NT2/D1 (cell line): ENCODE measurements at regions not wholly inside any gene's neighbourhood (a gene's known extent, or its start where the extent isn't known, plus 50 kb on each side); places are given as distances from the start of the nearest gene placed in this dataset.

ENCODE experiments used
- DNase-seq: peaks from one replicate; pipeline ENCODE4 v3.0.0-alpha.2; 2011; ENCODE audit warnings: low read depth, low spot score
- H3K27me3 ChIP-seq: 2 replicates; pipeline ENCODE4 v1.6.0; 2011; ENCODE audit warnings: mild to moderate bottlenecking; ENCODE audit not compliant: insufficient read length, insufficient read depth
- H3K36me3 ChIP-seq: 2 replicates; pipeline ENCODE4 v1.6.1; 2011; ENCODE audit warnings: mild to moderate bottlenecking, low read length, mixed read lengths; ENCODE audit not compliant: insufficient read depth, insufficient read length
- H3K4me1 ChIP-seq: 2 replicates; pipeline ENCODE4 v1.5.1; 2011; ENCODE audit not compliant: insufficient read depth, insufficient read length
- H3K4me3 ChIP-seq: 2 replicates; pipeline ENCODE4 v1.5.1; 2011; ENCODE audit warnings: low read depth; ENCODE audit not compliant: insufficient read length
- H3K9ac ChIP-seq: 2 replicates; pipeline ENCODE4 v1.6.0; 2011; ENCODE audit warnings: low read depth; ENCODE audit not compliant: insufficient read length
- H3K9me3 ChIP-seq: 2 replicates; pipeline ENCODE4 v1.5.1; 2011; ENCODE audit warnings: mild to moderate bottlenecking, low read length; ENCODE audit not compliant: insufficient read depth
- SUZ12 ChIP-seq: IDR thresholded peaks from 2 replicates; pipeline ENCODE4 v1.6.1; 2011; ENCODE audit not compliant: insufficient read length, insufficient read depth; ENCODE audit errors: extremely low read depth
- YY1 ChIP-seq: IDR thresholded peaks from 2 replicates; pipeline ENCODE4 v1.6.1; 2011; ENCODE audit not compliant: insufficient read length, insufficient read depth
- ZNF274 ChIP-seq: IDR thresholded peaks from 2 replicates; pipeline ENCODE4 v1.6.1; 2011; ENCODE audit warnings: mild to moderate bottlenecking, low read depth, low read length

DNA sequence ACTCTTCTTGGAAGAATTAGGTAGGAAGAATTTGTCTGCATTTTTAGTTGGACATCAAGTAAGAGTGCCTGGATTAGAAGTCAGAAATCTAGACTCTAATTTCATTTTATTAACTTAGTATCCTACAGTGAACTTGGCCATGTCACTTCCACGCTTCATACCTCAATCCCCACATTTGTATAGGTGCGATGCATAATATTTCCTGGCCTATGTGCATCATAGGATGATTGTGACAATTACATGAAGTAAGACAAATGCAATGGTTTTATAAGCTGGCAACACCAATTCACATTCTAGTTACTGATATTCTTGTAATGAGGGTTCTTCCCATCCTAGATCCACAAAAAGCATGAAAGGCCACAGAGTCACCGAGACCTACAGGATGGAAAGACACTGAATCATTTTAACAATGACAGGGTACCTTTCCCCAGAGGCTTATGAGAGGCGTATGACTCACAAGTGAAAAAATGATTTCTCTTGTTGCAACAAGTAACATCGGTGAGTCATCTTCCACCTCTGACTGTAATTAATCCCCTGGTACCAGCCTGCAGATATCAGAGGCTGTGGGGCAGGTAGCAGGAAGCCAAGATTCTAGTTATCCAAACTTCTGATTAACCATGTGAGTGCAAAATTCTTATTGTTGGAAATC lies 56.0 kb upstream of the OR5AK2 start:
- no peak for TF ChIP-seq SUZ12
- no peak for TF ChIP-seq YY1
- no peak for TF ChIP-seq ZNF274

DNA sequence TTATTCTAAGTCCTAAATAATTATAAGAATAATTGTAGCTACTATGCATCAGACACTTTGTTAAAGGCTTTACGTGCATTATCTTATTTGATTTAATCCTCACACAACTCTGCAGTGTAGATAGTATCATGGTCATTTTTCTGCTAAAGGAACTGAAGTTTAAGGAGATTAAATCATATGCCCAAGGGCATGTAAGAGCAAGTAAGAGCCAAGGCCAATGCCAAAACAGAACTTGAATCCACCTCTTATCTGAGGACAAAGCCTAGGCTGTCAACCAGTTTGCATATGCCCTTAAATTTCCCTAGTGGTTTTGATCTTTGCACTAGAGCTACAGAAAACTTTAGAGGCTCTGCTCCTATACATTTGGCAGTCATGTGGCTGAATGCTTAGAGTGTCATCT lies 65.6 kb upstream of the OR5AK2 start:
- Histone ChIP-seq H3K9ac (no peak overlapping the region), H3K27me3 (no peaks in the 10 kb centered on the region), H3K9me3 (no peaks in the 10 kb centered on the region), H3K4me3 (no peak overlapping the region), H3K36me3 (no peaks in the 10 kb centered on the region), H3K4me1 (no peaks in the 10 kb centered on the region)
- DNase-seq = no peak
- no peak for TF ChIP-seq YY1
- no peak for TF ChIP-seq SUZ12
- no peak for TF ChIP-seq ZNF274

More for the DNA sequence above, 56.0 kb upstream of the OR5AK2 start:
- Histone ChIP-seq H3K4me1 (no peaks in the 10 kb centered on the region), H3K36me3 (no peaks in the 10 kb centered on the region), H3K9ac (no peak overlapping the region), H3K27me3 (no peaks in the 10 kb centered on the region), H3K4me3 (no peak overlapping the region), H3K9me3 (no peaks in the 10 kb centered on the region)
- DNase-seq = no peak

DNA sequence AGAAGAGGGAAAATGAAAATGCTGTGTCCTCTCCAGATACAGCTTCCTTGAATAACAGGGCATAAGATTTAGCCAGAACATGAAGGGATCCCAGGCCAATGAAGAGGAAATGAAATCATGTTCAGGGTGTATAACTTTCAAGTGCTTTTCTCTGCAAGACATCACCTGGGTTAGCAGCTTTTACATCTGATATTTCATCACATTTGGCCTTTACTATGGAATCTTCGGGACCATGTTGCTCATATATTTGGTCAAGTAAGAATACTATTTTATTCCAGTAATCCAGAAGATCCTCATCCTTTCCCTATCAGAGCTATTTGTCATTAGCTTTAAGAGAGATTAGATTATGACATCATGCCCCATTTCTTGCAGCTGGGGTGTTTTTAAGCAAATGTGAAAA lies 66.3 kb upstream of the OR5AK2 start:
- no peak overlapping the region for H3K4me3 ChIP-seq
- TF ChIP-seq ZNF274 (no peak), YY1 (no peak), SUZ12 (no peak)
- no peaks in the 10 kb centered on the region for H3K27me3 ChIP-seq
- no peaks in the 10 kb centered on the region for H3K4me1 ChIP-seq
- H3K9ac ChIP-seq = no peak overlapping the region
- H3K36me3 ChIP-seq = no peaks in the 10 kb centered on the region
- no peaks in the 10 kb centered on the region for H3K9me3 ChIP-seq
- no peak for DNase-seq

DNA sequence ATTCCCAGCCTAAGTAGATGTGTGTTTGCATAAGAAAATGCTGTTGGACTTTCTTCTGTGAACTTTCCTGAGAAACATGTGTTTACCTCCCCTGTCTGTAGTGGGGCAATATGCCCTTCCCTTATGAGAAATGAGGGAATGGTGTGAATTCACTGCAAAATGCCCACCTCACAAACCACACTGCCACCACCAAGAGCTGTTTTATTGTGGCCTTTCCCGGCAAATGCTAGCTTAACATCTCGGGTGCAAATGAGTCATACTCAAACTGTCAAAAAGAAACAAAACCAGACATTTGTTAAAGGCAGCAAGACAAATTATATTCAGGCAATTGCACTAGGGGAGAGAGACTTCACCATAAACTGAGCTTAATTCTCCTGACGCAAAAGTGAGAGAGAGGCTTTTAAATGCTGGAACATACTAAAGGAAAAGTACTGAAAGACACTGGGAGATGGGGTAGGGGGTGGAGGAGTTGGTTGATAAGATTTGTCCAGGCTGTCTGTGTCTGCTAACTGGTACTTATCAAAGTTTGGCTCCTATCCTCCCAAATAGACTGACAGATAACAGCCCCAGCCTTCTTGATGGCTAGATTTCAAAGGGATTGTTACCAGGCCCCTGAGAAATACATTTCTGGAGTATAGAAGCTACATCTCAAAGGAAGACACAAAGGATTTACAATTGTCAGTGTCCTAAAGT lies 70.9 kb upstream of the OR5AK2 start:
- H3K9me3 ChIP-seq = no peaks in the 10 kb centered on the region
- H3K4me3 ChIP-seq = no peak overlapping the region
- H3K9ac ChIP-seq = no peak overlapping the region
- TF ChIP-seq SUZ12 = no peak
- no peaks in the 10 kb centered on the region for H3K27me3 ChIP-seq
- no peak for DNase-seq
- no peaks in the 10 kb centered on the region for H3K36me3 ChIP-seq
- no peaks in the 10 kb centered on the region for H3K4me1 ChIP-seq

DNA sequence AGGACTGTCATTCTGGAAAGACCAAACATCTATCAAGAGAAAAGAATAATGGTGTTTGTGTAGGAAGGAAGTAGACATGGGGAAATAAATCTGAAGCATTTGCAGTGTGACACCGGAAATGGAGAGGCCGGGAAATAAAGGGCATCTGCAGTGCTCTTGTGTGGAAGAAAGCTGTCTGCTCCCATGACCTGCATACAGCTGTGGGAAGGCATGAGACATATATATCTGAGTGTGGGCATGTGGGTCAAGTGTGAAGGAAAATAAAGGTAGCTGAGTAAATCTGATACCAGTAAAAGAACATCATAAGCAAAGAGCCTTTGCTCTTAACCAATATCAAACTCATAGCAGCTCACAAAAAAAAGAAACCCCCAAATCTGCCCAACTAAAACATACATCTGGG lies 72.1 kb upstream of the OR5AK2 start:
- H3K4me3 ChIP-seq = no peak overlapping the region
- no peaks in the 10 kb centered on the region for H3K4me1 ChIP-seq
- TF ChIP-seq SUZ12 (no peak), YY1 (no peak), ZNF274 (no peak)
- no peaks in the 10 kb centered on the region for H3K9me3 ChIP-seq
- no peak for DNase-seq
- H3K9ac ChIP-seq = no peak overlapping the region
- H3K36me3 ChIP-seq = no peaks in the 10 kb centered on the region
- H3K27me3 ChIP-seq = no peaks in the 10 kb centered on the region

DNA sequence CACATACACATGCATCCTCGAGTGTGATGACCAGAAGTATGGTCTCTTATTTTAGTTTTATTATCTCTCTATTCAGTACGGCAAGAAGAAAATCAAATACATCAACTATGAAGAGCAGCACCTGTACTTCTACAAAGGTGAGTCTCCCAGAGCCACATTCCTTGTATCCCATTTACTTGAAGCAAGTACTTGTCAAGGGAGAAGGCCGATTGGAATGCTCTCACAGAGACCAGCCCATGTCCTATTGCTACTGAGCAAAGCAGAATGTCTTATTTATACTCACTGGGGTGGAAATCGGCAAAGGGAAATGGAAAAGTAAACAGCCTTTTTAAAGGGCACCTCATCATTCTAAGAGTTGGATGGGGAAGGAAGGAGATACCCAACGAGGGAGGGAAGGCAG lies 72.6 kb upstream of the OR5AK2 start:
- H3K9ac ChIP-seq = no peak overlapping the region
- no peak overlapping the region for H3K4me3 ChIP-seq
- no peaks in the 10 kb centered on the region for H3K36me3 ChIP-seq
- H3K9me3 ChIP-seq = no peaks in the 10 kb centered on the region
- DNase-seq = no peak
- TF ChIP-seq SUZ12 (no peak), YY1 (no peak), ZNF274 (no peak)
- no peaks in the 10 kb centered on the region for H3K27me3 ChIP-seq
- H3K4me1 ChIP-seq = no peaks in the 10 kb centered on the region

DNA sequence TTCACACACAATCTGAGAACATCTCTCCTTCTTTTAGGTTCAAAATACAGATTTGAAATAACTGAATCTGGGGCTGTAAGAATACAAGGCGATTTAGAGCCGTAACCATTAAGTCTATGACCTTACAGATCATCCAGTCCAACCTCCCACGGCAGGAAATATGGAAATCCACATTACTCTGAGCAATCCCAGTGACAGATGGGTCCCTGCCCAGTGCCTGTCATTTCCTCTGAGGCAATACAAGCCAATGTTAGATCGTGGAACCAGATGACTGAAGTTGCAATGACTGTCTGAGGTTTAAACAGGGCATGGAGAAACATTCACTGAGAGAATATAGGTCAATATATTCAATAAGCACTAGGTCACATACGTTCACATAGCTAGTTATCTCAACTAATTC lies 77.4 kb upstream of the OR5AK2 start:
- no peak for TF ChIP-seq ZNF274
- TF ChIP-seq YY1 = no peak
- no peak for TF ChIP-seq SUZ12
- Histone ChIP-seq H3K36me3 (no peaks in the 10 kb centered on the region), H3K27me3 (no peaks in the 10 kb centered on the region), H3K9ac (no peak overlapping the region), H3K9me3 (no peaks in the 10 kb centered on the region), H3K4me1 (no peaks in the 10 kb centered on the region), H3K4me3 (no peak overlapping the region)
- no peak for DNase-seq
